SHP77 treated with DMSO at 0.1 percent for 48 hours (cell line): ENCODE measurements at regions not wholly inside any gene's neighbourhood (a gene's known extent, or its start where the extent isn't known, plus 50 kb on each side); places are given as distances from the start of the nearest gene placed in this dataset.

ENCODE experiments used
- DNase-seq: peaks from one replicate; lab custom pipeline; 2025; lab: John Stamatoyannopoulos, UW

DNA sequence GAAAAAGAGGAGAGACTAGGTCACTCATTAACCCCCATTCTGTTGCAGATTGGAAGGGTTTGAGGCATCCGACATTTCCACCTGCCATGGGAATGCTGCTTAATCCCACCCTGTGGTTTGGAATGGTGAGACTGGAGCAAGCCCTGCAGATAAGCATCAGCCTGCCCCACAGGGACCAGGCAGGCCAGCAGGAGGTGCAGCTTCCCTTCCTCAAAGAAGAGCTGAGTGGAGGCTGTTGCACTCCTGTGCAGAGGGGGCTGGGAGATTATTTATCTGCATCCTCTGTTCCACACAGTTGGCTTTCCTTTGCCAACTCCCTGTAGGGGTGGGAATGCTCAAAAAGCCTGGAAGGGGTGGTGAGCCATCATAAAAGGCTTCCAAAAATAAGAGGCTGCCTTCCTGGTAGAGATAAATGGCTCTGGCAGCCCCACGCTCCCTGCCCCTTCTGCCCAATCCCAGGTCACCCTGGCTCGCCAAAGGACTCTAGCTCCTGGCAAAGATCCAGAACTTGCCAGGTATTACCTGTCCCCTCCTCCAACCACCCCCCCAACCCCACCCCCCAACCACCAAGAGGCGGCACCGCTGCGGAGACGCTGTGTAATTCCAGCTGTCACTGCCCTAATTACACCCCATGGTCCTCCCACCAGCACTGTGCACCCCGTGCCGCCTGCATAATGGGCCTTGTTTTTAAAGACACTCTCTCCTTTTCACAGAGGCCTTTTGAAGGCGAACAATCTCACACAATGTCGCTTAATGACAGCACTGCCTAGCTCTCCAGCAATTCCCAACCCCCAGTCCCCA lies 83.0 kb upstream of the ZC3H12A start:
- no peak for DNase-seq

DNA sequence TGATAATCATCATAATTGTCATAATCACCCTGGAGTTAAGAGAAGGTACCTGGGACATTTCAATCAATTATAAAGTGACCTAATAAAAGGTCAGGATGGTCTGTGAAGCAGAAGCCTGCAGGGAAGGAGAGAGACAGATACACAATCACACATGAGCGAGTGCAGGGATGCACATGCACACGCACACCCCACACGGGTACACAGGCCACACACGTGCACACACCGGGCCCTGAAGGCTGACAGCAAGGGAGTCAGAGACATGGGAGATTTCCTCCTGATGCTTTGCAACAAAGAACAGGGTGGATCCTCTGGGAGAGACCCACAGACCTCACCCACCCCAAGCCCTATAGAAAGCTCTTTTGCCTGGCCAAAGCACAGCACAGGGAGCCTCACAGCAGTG lies 82.3 kb upstream of the ZC3H12A start:
- no peak for DNase-seq

DNA sequence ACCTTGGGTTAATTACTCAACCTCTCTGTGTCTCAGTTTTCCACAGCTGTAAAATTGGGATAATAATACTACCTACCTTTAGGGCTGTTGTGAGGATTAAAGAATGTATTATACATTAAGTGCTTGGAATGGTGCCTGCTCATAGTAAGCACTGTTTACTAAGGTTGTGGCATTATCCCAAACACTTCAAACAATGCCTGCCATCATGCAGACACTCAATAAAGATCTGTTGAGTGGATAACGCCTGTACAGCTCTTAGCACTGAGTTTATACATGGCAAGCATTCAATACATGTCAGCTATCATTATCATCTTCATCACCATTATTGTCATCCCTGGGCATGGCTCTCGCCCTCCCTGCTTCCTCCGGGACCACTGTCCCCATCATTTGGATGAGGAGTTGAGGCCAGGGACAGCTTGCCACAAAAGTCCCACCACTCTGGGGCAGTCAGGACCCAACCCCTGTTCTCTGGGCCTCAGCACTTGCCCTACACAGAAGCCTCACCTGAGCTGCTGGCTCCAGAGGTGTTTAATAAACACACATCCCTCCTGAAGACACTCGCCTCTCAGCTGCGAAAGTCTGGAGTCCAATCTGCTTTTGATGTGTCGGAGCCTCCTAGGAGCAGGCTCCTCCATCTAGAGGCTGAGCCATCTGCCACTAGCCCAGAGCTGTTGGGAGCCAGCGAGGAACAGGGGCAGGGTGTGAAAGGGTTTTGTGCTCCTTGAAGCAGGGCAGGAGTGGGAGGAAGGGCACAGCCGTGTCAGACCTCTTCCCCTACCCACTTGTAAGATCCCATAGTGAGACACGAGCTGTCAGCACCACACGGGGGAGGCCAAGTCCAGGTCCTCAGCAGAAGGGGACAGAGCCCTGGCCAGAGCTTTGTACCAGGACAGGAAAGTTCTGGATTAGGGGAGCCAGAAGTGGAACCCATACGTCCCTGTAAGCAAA lies 80.9 kb upstream of the ZC3H12A start:
- no peak for DNase-seq

DNA sequence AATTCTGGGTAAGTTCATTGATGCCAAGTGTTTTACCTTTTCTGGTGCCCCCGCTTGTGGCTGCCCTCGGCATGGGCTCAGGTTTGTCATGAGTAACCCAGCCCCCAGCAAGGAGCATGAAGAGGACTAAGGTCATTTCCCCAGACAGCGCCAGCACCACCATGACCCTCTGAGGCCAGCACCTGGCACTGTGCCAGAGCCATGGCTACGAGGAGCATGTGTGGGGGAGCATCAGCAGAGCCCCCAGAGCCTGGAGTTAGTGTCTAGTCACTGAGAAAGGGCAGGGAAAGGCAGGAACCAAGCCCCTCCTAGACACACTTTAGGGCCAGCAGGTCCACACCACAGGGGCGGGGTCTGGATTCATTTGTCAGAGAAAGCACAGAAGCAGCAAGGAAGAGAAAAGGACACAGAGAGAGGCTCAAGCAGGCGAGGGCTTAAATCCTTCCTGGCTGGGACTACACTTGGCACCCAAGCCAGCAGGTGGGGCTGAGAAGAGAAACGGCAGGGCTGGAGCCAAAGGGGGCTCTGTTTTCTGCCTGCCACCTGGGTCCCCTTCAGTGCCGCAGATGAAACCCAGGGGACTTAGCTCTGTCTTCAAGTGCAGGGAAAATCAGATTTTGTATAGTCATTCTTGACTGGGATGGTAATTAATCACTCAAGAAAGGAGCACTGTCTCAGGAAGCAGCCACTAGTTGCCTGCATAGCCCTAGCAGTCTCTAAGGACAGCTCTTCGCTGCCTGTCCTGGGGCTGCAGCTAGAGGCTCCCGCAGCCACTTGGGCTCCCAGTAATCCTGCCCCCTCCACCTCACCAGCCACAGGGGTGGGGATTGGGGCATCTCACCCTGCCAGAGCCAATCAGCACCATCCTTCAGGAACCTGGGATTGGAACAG lies 79.6 kb upstream of the ZC3H12A start:
- DNase-seq, result no peak

DNA sequence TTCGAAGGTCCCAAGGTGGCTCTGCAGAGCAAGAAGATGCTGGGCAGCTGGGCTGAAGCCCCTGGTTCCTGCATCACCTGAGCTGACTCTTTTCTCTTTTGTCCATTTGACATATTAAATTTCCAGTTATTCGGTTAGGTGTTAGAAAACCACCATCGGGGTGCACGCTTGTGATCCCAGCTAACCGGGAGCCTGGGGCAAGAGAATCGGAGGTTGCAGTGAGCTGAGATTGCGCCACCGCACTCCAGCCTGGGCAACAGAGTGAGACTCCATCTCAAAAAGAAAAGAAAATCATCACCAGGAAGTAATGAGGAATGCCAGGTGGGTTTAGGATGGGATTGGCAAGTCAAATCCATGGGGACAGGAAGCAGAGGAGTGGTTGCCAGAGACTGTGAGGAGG lies 76.3 kb upstream of the ZC3H12A start:
- no peak for DNase-seq

DNA sequence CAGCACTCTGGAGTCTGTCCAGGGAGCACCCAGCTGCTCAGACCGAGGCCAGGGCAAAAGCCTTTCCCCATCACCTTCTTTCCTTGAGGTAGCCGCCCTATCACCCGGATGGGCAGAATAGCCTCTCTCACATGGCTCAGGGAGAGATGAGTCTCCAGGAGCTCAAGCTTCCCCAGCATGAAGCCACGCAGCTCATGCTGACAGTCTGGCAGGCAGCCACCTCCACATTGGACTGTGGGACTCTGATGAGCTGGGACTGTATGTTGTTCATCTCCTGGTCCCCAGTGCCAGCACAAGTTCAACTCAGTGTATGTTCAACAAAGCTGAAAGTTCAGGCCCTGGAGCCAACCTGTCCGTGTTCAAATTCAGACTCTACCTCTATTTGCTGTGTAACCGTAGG lies 75.2 kb upstream of the ZC3H12A start:
- no peak for DNase-seq

DNA sequence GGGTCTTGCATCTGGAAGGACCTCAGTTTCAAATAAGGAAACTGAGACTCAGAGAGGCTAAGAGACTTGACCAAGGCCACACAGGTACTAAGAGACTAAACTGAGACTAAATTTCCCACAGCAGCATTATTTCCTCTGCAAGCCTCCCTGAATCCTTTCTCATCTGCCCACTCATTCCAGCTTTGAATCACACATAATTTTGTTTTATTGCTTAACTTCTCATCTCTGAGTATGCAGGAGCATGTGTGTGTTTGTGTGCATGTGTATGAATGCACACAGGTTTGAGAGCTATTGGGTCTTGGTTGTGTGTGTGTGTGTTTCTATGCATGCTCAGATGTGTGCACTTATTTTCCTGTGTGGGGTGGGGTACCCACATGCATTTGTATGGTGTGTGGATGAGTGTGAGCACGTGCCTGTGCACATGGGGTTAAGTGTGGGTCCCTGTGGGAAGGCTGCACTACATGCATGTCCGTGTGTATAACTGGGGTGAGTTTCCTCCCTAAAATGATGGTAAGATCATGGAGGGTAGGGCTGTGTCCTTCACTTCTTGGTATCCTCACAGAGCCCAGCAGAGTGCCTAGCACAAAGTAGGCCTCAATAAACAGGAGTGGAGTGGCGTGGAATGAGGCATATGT lies 74.4 kb upstream of the ZC3H12A start:
- no peak for DNase-seq

DNA sequence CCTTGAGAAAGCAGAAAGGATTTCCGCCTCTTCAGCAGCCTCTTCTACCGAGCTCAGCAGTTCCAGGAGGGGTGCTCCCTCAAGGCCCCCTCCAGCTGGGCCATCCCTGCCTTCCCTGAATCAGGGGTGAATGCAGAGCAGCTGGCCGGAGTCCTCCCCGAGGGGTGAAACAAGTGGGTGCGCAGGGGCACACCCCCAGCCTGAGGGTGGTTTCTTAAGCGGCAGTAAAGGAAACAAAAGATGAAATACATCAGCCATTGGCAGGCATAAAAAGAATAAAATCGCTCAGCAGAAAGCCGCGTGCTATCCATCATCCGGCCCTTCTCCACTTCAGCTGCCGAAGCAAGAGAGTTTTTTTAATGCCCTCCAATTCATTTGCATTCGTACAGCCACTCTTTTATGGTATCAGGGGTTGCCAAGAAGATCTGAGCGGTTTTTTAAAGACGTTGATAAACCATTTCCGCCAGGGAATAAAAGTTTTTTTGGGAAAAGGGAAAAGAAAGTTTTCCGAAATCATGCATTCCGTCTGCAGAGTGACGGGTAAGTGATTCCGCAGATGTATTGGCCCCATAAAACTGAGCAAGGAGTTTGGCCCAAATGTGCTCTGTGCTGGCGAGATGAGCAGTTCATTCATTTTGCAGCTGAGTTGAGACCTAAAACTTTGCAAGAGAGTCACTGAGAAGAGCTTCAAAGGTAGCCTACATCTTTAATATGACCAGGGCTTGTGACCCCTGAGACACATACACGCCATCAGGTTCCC lies 73.7 kb upstream of the ZC3H12A start:
- DNase-seq, result no peak

DNA sequence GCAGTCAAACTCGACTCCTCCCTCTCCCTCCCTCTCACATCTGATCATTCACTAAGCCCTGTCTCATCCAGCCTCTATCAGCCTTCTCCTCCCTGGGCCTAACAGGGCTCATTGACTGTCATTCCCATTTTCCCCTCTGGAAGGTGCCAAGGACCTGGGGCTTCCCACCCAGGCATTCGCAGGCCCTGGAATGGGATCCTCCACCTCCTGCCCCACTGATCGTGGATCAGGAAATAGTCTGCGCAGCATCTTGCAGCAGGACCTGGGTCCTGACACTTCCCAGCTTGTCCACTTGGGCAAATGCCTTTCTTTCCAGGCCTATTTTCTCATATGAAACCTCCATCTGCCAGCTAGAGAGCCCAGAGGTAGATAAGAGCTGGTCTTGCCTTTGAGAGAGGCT lies 71.2 kb upstream of the ZC3H12A start:
- DNase-seq, result no peak

DNA sequence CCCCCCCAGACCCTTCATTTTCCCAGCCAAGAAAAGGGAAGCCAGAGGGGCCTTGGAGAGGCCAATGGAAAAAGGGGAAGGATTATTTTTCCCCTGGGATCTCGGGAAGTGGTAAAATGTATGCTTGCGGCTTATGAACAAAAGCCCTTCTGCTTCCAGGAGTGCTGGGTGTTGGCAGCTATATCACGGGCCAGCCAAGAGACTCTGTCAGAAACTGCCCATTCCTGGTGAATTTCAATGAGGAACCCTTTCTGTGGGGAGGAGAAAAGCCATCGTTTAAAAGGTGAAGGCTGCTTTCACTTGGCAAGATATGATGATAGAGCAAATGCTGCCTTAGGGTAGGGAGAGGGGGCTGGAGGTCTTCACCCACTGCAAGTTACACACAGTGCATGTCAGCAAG lies 69.7 kb upstream of the ZC3H12A start:
- DNase-seq, result no peak

DNA sequence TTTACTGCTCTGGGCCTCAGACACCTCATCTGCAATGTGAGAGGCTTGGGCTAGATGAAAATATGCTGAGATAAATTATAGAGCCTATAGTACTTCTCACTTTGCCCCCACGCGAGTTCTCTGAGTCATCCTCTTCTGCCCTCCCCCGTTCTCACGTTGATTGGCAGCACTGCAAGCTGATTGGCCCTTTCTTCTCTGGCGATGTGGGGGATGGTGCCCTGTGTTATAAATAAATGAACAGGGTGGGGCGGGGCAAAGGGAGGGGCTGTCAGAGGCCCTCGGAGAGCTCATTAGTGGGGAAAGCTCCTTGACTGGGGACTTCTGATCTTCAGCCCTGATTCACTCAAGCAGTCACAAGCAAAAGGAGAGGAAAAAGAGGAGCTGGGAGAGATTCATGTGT lies 64.3 kb upstream of the ZC3H12A start:
- no peak for DNase-seq

DNA sequence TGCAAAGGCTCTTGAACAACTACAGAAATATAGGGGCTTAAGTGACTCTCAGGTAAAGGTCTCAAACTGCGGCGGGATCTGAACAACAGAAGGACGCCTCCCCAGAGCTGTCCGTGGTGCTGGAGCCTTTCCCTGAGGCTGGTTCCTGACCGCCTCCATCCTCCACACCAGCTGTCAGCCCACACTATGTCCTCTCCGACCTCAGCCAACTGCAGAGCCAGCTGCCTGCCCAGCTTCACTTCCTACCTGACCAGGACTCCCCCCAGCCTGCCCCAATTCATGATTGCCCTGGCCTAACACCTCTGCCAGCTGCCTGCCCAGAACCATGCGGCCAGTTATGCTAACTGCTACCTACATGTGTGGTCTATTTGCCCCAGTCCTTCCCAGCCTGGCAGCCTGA lies 63.6 kb upstream of the ZC3H12A start:
- DNase-seq, result no peak

DNA sequence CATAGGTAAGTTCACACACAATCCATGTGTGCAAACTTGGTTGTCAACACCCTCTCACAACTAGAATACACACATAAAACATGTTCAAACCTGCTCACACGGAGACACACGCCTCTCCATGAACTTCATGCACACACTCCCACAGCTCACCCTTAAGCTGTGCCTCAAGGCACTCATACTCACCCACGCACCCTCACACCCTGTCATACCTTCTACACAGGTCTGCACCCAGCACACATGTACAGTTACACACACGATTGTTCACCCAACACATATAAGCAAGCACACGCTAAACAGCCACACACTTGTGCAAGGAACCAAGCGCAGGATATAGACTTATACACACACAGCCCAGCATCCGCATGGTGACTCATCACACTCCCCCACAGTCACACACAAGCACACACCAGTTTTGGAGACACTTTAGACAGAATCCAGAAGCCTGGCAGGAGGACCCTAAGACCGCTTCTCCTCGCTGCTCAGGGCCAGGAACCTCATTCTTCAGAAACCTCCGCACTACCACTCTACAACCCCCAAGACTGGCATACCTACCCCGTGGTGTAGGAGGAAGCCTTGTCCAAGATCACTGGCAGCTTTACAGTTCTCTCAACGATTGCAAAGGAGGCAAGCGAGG lies 58.7 kb upstream of the ZC3H12A start:
- no peak for DNase-seq

DNA sequence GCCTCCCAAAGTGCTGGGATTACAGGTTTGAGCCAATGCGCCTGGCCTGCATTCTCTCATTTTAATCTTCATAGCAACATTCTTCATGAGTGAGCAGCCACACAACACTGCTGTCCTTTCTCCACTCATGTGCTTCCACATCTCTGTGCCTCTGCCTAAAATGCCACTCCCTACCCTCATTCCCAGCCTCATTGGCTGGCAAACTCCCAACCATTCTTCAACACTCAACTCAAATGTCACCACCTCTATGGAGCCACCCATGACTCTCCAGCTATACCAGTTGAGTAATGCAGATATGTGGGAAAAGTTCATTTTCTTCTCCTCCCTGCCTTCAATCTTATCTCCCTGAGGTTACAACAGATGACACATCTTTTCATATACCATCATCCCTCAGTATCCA lies 53.9 kb upstream of the ZC3H12A start:
- no peak for DNase-seq

DNA sequence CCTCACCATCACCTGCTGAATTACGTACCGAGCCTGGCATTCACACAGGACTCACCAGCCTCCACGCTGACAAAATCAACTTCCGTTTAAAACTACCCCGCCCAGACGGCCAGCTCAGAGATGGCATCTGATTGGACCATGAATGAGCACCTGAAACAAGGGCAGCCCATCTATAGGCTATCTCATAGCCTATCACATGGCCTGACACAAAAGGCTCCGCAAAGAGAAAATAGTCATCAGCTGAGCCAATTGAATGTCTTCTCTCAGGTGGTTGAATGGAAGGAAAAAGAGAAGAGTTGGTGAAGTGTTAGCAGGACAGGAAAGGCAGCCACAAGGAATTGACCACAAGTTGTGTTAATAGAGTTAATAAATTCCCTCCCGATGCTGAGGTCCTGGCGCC lies 50.6 kb upstream of the ZC3H12A start:
- no peak for DNase-seq

DNA sequence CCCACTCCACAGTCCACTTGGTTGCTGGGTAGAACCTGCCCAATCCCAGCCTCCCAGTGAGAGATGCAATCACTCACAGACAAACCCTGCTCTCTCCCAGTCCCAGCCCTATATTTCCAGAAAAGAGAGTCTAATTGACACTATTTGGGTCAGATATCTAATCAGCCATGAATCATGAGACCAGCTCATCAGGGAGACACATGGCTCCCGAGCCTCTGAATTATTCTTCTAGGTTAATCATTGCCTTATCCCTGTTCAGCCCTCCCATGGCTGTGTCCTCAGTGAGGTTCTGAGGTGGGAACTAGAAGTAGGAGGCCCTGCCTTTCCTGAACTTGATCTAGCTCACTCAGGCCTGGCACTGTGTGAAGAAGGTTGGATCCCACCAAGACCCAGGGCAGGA lies 49.9 kb upstream of the ZC3H12A start:
- no peak for DNase-seq
